ENCODE measurements at regions not wholly inside any gene's neighbourhood (a gene's known extent, or its start where the extent isn't known, plus 50 kb on each side); places are given as distances from the start of the nearest gene placed in this dataset.

DNA sequence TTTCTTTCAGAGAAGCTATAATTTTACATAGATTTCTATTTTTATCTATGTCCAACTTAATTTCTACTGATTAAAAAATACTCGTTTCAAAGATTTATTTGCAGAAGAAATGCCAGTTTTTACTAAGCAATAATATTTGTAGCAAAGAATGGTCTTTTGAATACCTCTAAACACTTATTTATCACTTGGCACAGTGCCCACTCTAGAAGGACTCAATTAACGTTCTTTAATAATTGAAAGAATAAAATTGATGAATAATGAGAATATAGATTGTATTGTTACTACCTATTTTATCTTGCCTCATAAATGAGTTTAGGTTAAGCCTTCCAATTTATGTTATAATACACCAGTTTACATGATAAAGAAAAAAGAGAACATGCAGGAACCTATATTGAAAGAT, 889.7 kb upstream of the CDH9 start:
- no peak for TF ChIP-seq POLR2AphosphoS5 (IDR thresholded peaks at IDR 0.05)
- TF ChIP-seq CTCF (IDR thresholded peaks at IDR 0.05): no peak
- TF ChIP-seq EP300 (IDR thresholded peaks at IDR 0.05; ENCODE audit: low read depth): no peak
